ENCODE measurements at regions not wholly inside any gene's neighbourhood (a gene's known extent, or its start where the extent isn't known, plus 50 kb on each side); places are given as distances from the start of the nearest gene placed in this dataset.

GRCh38 chr14:71716041-71716772, 216.0 kb upstream of the RGS6 start:
- TF ChIP-seq EZH2phosphoT487 (IDR thresholded peaks at IDR 0.05; ENCODE audit: unreplicated experiment) (no peak), ZNF331 (CRISPR knock-in tag; IDR thresholded peaks at IDR 0.05; ENCODE audit: low read depth) (no peak), STAT1 (IDR thresholded peaks at IDR 0.05; ENCODE audit: unreplicated experiment) (no peak), JUNB (IDR thresholded peaks at IDR 0.05; ENCODE audit: unreplicated experiment) (no peak)
- no peak for ATAC-seq
- Histone ChIP-seq H3K4me2 (no peak overlapping the region), H3K27ac (ENCODE audit: low read depth) (no peak overlapping the region), H2AFZ (no peak overlapping the region), H4K20me1 (replicated peaks; ENCODE audit: insufficient read depth) (no peaks in the 10 kb centered on the region; the same call in 1 of the 2 replicates), H3K4me3 (no peak overlapping the region), H3F3A (replicated peaks; ENCODE audit: low read depth) (no peaks in the 10 kb centered on the region), H3K9me2 (ENCODE audit: insufficient read depth) (no peaks in the 10 kb centered on the region), H3K79me2 (replicated peaks; ENCODE audit: insufficient read depth) (no peaks in the 10 kb centered on the region), H3K36me3 (ENCODE audit: insufficient read depth) (no peaks in the 10 kb centered on the region), H3K27me3 (ENCODE audit: insufficient read depth) (no peaks in the 10 kb centered on the region), H3K4me1 (ENCODE audit: insufficient read depth) (peaks cover 8% of the 10 kb centered on the region)
- H3K4me1 Mint-ChIP-seq = peaks cover 5% of the 10 kb centered on the region
- peaks cover 27% of the 10 kb centered on the region for H3K36me3 Mint-ChIP-seq (ENCODE audit: low read depth)
- peaks cover 2% of the 10 kb centered on the region for H3K27me3 Mint-ChIP-seq (ENCODE audit: insufficient read depth, low read depth, poor library complexity)
- H3K4me3 Mint-ChIP-seq = no peak overlapping the region
- no peak overlapping the region for H3K27ac Mint-ChIP-seq
- DNase-seq (ENCODE audit: low spot score) = no peak
- H3K9me3 Mint-ChIP-seq = peaks cover 9% of the 10 kb centered on the region; the same call in 2 of the 3 replicates

DNA sequence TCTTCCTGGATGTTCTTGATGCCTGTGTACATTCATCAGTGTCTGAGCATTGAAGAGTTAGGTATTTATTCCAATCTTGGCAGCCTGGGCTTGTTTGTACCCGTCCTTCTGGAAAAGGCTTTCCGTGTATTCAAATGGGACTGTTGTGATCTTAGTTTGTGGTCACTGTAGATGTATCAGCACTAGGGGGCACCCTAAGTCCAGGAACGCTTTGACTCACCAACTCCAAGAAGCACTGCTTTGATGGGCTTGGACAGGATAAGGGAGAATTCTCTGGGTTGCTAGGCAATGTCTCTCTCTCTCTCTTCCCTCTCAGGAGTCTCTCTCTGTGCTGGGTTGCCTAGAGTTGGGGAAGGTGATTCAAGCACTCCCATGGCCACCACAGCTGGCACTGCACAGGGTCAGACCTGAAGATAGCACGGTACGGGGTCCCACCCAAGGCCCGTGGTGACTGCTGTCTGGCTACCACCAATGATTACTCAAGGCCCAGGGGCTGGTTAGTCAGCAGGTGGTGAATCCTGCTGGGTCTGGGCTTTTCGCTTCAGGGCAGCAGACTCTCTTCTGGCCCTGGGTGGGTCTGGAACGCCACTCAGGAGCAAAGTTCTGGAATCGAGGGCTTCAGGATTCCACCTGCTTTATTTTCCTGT, 211.1 kb upstream of the RGS6 start:
- Histone ChIP-seq H3K9me2 (ENCODE audit: insufficient read depth) (no peaks in the 10 kb centered on the region), H2AFZ (no peak overlapping the region), H3K4me1 (ENCODE audit: insufficient read depth) (no peaks in the 10 kb centered on the region), H3K4me2 (no peak overlapping the region), H3K36me3 (ENCODE audit: insufficient read depth) (peaks cover 11% of the 10 kb centered on the region; the same call in 1 of the 2 replicates), H3K27ac (ENCODE audit: low read depth) (no peak overlapping the region), H4K20me1 (replicated peaks; ENCODE audit: insufficient read depth) (no peaks in the 10 kb centered on the region; the same call in 1 of the 2 replicates), H3K79me2 (replicated peaks; ENCODE audit: insufficient read depth) (no peaks in the 10 kb centered on the region), H3F3A (replicated peaks; ENCODE audit: low read depth) (no peaks in the 10 kb centered on the region), H3K27me3 (ENCODE audit: insufficient read depth) (no peaks in the 10 kb centered on the region), H3K4me3 (no peak overlapping the region)
- no peak overlapping the region for H3K4me3 Mint-ChIP-seq
- ATAC-seq (peak; percentile 97), DNase-seq (ENCODE audit: low spot score) (peak; percentile 84)
- no peaks in the 10 kb centered on the region; the same call in 2 of the 3 replicates for H3K4me1 Mint-ChIP-seq
- no peak overlapping the region for H3K27ac Mint-ChIP-seq
- H3K27me3 Mint-ChIP-seq (ENCODE audit: insufficient read depth, low read depth, poor library complexity) = peaks cover 2% of the 10 kb centered on the region
- peaks cover 9% of the 10 kb centered on the region; the same call in 2 of the 3 replicates for H3K9me3 Mint-ChIP-seq
- H3K36me3 Mint-ChIP-seq (ENCODE audit: low read depth) = peaks cover 43% of the 10 kb centered on the region
- TF ChIP-seq CREB1 (CRISPR knock-in tag; IDR thresholded peaks at IDR 0.05; ENCODE audit: low read depth) (no peak), CTCF (conservative IDR thresholded peaks at IDR 0.05; ENCODE audit: low read depth in 2 of 2) (peak; percentile 77 to 89)

DNA sequence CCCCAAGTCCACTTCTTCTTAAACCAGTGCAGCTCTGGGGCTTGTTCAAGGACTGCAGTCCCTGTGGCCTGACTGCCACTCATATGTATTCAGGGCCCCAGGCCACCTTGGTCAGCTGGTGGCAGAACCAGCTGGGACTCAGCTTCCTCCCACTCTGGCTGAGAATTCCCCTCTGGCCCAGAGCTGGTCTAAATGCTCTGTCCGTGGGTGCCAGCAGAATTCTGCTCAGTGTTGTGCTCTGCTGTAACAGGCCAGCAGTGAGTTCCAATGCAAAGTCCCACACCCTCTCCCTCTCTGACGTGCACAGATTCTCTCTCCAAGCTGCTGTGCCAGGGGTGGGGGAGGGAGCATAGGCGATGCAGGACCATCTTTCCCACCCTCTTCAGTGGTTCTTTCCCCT, 210.4 kb upstream of the RGS6 start:
- H2AFZ ChIP-seq = no peak overlapping the region
- H3K27me3 ChIP-seq (ENCODE audit: insufficient read depth) = no peaks in the 10 kb centered on the region
- no peaks in the 10 kb centered on the region for H3K4me1 ChIP-seq (ENCODE audit: insufficient read depth)
- no peak overlapping the region for H3K4me3 ChIP-seq
- no peaks in the 10 kb centered on the region for H4K20me1 ChIP-seq (replicated peaks; ENCODE audit: insufficient read depth)
- peaks cover 11% of the 10 kb centered on the region; the same call in 1 of the 2 replicates for H3K36me3 ChIP-seq (ENCODE audit: insufficient read depth)
- peaks cover 9% of the 10 kb centered on the region; the same call in 2 of the 3 replicates for H3K9me3 Mint-ChIP-seq
- no peaks in the 10 kb centered on the region for H3K9me2 ChIP-seq (ENCODE audit: insufficient read depth)
- DNase-seq (ENCODE audit: low spot score) = no peak
- no peaks in the 10 kb centered on the region; the same call in 2 of the 3 replicates for H3K4me1 Mint-ChIP-seq
- H3F3A ChIP-seq (replicated peaks; ENCODE audit: low read depth) = no peaks in the 10 kb centered on the region
- no peak for ATAC-seq
- H3K4me3 Mint-ChIP-seq = no peak overlapping the region
- no peak overlapping the region for H3K27ac ChIP-seq (ENCODE audit: low read depth)
- peaks cover 46% of the 10 kb centered on the region for H3K36me3 Mint-ChIP-seq (ENCODE audit: low read depth)
- H3K27ac Mint-ChIP-seq = no peak overlapping the region
- no peak overlapping the region for H3K4me2 ChIP-seq
- H3K27me3 Mint-ChIP-seq (ENCODE audit: insufficient read depth, low read depth, poor library complexity) = peaks cover 2% of the 10 kb centered on the region
- H3K79me2 ChIP-seq (replicated peaks; ENCODE audit: insufficient read depth) = no peaks in the 10 kb centered on the region
- no peak for TF ChIP-seq POLR2AphosphoS5 (IDR thresholded peaks at IDR 0.05; ENCODE audit: low read depth)
- TF ChIP-seq, protein P1, sequence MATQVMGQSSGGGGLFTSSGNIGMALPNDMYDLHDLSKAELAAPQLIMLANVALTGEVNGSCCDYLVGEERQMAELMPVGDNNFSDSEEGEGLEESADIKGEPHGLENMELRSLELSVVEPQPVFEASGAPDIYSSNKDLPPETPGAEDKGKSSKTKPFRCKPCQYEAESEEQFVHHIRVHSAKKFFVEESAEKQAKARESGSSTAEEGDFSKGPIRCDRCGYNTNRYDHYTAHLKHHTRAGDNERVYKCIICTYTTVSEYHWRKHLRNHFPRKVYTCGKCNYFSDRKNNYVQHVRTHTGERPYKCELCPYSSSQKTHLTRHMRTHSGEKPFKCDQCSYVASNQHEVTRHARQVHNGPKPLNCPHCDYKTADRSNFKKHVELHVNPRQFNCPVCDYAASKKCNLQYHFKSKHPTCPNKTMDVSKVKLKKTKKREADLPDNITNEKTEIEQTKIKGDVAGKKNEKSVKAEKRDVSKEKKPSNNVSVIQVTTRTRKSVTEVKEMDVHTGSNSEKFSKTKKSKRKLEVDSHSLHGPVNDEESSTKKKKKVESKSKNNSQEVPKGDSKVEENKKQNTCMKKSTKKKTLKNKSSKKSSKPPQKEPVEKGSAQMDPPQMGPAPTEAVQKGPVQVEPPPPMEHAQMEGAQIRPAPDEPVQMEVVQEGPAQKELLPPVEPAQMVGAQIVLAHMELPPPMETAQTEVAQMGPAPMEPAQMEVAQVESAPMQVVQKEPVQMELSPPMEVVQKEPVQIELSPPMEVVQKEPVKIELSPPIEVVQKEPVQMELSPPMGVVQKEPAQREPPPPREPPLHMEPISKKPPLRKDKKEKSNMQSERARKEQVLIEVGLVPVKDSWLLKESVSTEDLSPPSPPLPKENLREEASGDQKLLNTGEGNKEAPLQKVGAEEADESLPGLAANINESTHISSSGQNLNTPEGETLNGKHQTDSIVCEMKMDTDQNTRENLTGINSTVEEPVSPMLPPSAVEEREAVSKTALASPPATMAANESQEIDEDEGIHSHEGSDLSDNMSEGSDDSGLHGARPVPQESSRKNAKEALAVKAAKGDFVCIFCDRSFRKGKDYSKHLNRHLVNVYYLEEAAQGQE (IDR thresholded peaks at IDR 0.05; ENCODE audit: unreplicated experiment) = no peak
- no peak for TF ChIP-seq ZNF331 (CRISPR knock-in tag; IDR thresholded peaks at IDR 0.05; ENCODE audit: low read depth)
- TF ChIP-seq CTCF (conservative IDR thresholded peaks at IDR 0.05; ENCODE audit: low read depth in 2 of 2) = no peak

Measured in GM23338 (cell line).